ENCODE measurements at regions not wholly inside any gene's neighbourhood (a gene's known extent, or its start where the extent isn't known, plus 50 kb on each side); places are given as distances from the start of the nearest gene placed in this dataset.

- TF ChIP-seq, protein P1, sequence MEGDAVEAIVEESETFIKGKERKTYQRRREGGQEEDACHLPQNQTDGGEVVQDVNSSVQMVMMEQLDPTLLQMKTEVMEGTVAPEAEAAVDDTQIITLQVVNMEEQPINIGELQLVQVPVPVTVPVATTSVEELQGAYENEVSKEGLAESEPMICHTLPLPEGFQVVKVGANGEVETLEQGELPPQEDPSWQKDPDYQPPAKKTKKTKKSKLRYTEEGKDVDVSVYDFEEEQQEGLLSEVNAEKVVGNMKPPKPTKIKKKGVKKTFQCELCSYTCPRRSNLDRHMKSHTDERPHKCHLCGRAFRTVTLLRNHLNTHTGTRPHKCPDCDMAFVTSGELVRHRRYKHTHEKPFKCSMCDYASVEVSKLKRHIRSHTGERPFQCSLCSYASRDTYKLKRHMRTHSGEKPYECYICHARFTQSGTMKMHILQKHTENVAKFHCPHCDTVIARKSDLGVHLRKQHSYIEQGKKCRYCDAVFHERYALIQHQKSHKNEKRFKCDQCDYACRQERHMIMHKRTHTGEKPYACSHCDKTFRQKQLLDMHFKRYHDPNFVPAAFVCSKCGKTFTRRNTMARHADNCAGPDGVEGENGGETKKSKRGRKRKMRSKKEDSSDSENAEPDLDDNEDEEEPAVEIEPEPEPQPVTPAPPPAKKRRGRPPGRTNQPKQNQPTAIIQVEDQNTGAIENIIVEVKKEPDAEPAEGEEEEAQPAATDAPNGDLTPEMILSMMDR (IDR thresholded peaks at IDR 0.05) = no peak
- no peak for TF ChIP-seq POLR2A (IDR thresholded peaks at IDR 0.05)
These were observed 380.2 kb downstream of the TXNL1 start for GRCh38 chr18:56258178-56258577.
